HCEC 1CT (cell line): ENCODE measurements at regions not wholly inside any gene's neighbourhood (a gene's known extent, or its start where the extent isn't known, plus 50 kb on each side); places are given as distances from the start of the nearest gene placed in this dataset.

Source experiments
- DNase-seq: peaks from one replicate; pipeline ENCODE4 v3.0.0-alpha.2; 2017

DNA sequence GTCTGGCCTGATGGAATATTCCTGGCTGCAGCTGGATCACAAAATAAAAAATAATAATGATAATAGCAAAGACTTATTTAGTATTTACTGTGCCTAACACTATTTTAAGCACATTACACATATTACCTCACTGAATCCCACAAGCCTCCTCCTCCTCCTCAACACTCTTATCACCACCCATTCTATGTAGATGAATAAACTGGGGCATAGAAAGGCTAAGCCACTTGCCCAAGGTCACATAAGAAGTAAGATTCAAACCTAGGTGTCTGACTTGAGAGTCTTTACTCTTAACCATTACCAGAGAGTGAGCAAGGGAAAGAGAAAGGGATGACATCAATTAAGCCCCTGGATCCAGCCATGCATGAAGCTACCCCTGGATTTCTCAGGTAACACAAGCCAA, 493.1 kb downstream of the SHQ1 start:
- no peak for DNase-seq

DNA sequence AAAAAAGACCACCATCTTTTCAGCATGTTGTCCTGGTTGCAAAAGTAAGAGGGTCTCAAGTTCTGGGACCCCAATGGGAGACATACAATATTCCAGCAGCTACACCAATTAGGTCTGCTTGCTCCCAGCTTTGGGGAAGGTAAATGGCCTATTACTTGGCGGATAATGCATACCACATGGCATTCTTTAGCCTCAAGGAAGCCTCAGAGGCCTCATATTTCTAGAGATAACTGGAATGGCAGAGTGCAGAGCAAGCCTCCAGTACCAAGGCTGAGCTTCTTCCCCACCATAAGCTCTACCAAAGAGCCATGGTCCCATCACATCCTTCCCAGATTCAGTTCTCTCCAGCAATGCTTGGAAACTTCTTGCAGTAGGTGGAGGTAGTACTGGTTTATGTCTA, 493.8 kb downstream of the SHQ1 start:
- no peak for DNase-seq

DNA sequence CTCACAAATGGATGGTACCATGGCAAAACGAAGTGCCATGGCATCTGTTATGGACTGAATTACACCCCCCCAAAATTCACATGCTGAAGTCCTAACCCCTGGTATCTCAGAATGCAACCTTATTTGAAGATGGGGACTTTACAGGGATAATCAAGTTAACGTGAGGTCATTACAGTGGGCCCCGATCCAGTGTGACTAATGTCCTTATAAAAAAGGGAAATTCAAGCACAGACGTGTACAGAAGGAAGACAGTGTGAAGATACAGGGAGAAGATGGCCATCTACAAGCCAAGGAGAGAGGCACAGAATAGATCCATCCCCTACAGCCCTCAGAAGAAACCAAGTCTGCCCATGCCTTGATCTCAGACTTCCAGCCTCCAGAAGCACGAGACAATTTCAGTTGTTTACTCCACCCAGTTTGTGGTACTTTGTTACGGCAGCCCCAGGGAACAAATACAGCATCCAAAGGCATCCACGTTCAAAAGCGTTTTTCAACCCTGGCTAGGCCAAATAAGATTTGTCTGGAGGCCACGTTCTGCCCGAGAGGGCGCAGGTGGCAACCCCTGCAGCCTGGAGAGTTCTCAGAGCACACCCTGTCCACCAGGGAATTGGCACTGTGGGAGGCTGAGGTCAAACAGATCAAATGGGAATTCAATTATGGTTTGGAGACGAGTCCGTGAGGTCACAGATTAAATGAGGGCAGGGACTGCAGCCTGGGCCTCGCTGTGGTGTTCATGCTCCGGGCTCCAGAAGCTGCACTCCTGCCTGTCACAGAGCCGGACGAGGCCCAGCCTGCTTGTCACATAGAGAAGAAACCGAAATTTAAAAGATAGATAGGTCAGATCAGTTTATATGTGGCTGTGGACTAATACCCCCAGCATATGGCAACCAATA, 494.8 kb downstream of the SHQ1 start:
- DNase-seq = no peak

DNA sequence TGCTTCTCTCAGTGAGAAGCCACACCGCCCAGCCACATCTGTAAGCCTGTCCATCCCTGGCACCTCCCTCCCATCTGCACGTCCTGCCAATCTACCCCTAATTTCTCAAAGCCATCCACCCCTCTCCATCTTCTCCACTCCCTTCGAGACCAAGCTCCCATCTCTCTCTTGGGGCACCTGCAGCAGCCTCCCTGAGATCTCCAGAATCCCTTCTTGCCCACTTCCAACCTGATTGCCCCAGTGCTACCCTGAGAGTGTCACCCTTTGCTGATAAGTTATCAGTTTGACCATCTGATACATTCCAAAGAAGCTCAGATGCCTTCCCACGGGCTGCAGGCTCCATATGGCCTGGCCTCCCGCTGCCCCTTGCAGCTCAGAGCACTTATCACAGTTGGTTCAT, 496.1 kb downstream of the SHQ1 start:
- no peak for DNase-seq

DNA sequence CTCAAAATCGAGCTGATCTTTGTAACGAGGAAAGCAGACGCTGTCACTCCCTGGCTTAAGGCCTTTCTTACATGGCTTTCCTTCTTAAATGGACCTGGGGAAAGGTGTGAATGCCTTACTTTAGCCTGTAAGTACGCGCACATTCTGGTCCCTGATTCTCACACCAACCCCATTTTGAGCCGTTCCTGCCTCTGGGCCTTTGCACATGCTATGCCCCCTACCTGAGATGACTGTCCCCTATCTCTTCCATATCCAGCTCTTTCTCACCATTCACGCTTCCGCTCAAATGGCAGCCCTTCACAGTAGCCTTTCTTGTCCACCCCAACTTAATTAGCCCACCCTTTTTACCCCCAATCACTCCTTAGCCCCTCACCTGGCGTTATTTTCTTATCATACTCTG, 496.7 kb downstream of the SHQ1 start:
- DNase-seq = no peak

DNA sequence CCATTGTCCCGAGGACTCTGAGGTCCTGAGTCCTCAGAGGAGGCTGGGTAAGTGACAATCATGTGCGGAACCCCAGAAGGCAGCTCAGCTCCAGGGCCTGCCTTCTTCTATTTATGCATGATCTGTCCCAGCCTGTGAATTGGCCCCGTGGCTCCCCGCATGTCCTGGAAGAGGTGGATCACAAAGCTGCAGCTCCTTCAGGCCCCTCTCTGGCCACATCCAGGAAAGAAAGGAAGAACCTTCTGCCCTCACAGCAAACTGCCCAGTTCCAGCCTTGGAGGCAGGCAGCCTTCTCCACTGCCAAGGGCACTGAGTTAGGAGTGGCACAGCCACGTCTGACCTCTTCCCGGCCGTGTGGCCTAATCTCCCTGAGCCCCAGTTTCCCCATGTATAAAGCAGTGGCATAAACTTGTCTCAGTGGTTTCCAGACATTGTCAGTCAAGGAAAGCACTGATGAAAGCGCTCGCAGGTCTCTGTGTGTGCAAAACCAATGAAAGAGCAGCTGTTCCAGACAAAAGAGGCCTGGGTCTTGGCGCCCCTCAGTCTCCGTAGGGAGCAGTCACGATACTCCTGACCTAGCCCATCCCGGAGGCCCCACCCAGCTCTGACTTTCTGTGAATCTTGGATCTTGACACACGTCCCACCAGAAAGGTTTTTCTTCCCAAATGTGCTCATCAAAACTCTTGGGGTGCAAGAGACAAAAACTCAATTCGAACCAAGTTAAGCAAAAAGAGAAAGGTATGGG, 497.3 kb downstream of the SHQ1 start:
- DNase-seq = no peak

DNA sequence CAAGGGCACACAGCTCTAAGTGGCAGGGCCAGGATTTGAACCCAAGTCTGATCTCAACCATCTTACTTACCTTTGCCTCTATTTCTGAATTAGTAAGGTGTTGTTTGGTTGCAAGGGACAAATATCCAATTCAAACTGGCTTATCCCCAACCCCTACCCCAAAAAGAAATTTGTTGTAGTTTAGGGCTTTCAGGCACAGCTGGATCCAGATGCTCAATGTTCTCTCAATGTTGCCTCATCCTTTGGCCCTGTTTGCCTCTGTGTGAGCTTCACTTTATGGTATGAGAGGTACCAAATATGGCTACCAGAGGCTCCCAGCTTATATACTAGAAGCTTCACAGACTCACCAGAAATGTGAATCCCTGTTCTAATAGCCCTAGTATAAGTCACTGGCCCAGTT, 499.9 kb downstream of the SHQ1 start:
- no peak for DNase-seq

DNA sequence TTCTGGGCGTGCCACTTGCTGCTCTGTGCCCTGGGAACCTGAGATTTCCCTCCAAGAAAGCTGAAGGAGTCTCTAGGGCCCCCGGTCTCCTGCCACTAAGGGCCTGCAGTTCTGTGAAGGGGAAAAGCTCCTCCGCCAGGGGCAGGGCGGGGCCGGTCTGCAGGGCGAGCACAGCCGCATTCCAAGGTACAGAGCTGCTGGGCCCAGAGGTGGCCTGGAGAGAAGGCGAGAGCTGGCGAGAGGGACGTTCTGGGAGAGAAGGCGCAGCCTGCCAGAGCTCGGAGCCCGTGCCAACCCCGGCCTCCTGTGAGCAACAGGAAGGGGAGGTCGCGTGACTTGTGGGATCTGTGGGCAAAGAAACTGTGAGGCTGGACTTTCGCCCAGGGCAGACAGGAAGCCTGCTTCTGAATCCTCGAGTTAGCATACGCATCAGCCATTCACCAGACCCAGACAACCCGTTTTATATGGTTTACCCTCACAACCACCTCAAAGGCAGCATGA, 500.4 kb downstream of the SHQ1 start:
- no peak for DNase-seq

DNA sequence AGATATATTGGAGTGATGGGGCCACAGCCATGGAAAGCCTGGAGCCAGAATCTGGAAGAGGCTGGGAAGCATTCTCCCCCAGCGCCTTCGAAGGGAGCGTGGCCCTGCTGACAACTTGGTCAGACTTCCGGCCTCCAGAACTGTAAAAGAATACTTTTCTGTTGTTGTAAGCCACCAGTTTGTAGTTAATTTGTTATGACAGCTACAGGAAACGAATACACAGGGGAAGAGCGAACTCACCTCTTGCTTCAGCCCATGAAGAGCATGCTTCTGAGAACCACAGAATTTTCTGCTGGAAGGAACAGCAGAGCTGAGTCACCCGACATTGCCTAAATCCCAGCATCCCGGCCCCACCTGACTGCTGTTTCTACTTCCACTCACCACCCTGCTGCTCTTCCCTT, 501.7 kb downstream of the SHQ1 start:
- DNase-seq = peak; percentile 91

DNA sequence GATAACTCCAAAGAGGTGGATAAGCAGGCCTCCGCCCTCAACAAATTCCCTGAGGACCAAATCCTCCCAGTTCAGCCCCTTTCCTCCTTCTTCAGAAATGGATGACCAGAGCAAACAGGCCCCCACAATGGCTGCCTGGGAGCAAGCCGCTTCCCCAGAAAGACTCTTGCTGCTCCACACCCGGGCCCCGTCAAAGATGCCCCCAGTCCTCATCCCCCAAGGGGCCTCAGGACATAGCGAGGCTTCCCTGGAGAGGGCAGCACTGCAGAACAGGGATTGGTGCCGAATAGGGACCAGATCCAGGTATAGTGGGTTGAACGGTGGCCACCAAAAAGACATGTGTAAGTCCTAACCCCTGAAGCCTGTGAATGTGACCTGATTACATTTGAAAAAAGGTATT, 502.3 kb downstream of the SHQ1 start:
- DNase-seq = no peak

DNA sequence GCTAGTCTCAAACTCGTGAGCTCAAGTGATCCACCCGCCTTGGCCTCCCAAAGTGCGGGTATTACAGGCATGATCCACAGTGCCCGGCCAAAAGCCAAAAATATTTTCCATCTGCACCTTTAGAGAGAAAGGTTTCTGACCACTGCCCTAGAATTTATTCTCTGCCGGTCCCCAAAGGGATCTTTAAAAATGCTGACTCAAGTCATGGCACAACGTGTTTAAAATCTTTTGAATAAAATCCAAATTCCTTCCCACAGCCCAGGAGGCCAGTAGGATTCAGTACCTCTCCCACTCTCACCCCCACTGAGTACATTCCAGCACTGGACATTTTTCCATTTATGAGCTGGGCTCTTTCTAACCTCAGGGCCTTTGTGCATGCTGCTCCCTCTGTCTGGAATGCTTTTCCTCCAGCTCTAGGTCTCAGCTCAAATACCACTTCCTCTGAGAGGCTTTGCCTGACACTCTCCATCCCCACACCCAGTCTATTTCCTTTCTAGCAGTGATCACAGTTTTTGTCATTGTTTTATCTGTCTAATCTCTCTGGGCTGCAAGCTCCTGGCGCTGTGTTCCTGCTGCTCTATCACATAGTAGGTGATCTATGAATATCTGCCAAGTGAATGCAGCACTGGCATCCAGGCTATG, 502.9 kb downstream of the SHQ1 start:
- DNase-seq = peak; percentile 24

DNA sequence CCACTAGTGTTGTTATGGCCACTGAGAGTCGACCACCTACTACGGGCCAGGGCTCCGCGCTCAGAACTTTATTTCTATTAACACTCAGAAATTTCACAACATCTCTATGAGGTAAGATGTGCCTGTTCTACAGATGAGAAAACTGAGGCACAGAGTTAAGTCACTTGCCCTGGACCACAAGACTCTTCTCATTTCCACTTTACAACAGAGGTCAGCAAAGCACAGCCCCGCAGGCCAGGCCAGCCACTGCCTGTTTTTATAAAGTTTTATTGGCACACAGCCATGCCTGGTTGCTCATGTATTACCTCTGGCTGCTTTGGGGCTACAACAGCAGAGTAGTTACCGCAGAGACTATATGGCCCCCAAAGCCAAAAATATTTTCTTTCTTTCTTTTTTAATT, 503.6 kb downstream of the SHQ1 start:
- DNase-seq = no peak

DNA sequence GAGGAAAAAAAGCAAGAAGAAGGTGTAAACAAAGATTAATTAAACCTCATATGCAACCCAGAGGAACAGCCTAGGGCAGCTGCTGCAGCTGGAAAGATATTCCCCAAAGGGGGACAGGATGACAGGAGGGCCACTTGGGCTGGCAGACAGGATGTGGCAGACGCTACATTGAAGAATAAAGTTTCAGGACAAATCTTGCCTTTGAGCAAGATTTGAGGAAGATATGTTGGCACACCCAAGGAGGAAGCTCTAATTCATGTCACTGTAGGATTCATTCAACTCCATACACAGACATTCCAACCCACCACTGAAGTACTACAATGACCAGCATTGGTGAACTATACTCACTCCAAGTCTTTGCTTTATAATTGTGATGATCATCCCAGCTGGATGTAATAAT, 504.0 kb downstream of the SHQ1 start:
- no peak for DNase-seq

DNA sequence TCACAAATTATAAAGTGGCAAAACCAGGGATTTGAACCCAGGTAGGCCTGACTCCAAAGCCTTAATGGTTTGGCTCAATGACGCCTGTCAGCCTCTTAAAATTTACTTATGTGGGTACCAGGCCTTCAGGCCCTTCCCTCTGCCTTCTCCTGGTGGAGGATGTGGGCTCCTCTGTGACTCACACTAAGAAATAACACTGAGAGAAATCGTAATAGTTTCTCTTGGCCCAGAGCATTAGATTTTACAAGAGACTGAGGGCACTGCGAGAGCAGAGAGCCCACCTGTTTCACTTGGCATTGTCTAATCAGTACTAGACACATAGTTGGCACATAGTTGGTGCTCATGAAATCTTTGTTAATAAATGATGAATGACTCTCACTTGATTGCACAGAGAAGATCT, 505.2 kb downstream of the SHQ1 start:
- peak; percentile 13 for DNase-seq

DNA sequence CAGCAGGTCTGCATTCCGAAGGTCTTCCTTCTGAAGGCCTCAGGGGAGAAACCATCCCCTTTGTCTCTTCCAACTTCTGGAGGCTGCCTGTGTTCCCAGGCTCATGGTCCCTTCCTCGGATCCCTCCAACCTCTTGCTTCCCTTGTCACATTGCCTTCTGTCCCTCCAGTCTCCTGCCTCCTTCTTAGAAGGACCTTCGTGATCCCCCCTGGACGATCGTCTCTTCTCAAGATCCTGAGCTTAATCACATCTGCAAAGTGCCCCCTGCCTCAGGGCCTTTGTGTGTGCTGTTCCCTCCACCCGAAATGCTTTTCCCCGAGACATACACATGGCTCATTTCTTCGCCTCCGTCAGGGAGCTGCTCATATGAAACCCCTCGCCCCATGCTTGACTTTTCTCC, 505.8 kb downstream of the SHQ1 start:
- DNase-seq = no peak

DNA sequence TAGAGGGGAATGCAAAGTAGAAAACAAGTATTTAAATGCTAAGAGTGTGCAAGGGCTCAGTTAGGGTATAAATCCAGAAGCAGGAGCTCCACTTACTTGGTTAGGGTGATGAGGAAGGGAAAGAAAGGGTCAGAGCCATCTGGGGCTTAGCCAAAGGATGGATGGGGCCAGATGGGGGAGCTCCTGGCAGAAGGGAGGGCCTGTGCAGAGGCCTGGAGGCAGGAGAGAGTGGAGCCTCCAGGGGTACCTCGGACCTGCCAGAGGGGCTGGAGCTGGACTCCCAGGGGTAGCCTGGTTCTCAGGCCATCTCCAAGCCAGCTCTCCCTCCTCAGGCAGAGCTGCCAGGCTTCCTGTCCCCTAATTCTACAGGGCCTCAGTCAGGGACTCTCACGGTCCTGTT, 506.3 kb downstream of the SHQ1 start:
- DNase-seq = no peak

DNA sequence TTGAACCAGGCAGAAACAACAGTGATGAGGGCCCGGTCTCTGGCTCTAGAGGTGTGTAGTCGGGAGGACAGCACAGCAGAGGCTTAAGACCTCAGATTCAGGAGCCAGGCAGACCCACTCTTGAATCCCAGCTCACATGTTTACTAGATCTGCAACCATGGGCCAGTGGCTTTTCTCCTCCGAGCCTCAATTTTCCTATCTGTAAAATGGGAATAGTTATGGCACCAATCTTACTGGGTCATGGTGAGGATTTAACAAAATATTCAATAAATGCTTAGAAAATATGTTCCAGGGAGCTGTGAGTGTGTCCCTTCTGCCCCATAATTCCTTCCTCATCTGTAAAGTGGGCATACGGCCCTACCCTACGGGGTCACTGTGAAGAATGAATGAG, 506.9 kb downstream of the SHQ1 start:
- no peak for DNase-seq

DNA sequence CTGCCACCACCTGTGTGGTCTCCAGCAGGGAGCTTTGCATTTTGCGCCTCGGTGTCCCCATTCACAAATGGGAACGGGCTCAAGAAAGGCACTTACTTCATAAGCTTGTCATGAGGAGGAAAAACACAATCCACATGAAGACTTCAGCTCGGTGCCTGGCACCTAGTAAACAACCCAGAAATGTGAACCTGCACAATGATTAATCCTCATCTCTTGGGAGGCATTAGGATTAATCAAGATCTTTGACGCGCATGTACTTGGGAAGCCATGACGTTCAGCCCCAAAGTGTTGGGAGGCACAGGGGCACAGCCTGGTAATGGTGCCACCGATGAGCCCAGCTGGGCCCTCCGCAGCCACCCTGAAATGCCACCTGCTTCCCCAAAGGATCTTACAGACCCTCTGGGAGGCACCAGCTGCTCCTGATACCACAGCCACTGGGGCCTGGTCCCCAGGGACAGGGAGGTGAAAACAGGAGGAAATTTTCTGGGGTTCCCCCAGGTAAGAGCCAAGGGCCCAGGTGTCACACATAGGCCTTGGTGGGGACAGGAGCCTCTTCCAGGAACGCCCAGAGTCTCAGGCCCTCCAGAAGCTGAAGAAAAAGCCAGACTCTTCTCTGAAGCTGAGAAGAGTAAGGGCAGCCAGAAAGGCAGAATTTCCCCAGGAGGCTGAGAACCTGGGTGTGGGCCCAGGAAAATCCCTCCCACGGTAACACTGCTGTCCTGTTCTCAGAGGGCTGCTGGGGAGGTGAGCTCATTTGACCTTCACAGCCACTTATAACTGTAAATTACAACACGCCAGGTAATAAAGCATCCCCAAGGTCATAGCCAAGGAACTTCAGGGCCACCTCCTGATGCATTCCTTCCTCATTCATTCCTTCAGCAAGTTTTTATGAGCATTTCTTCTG, 507.5 kb downstream of the SHQ1 start:
- no peak for DNase-seq

DNA sequence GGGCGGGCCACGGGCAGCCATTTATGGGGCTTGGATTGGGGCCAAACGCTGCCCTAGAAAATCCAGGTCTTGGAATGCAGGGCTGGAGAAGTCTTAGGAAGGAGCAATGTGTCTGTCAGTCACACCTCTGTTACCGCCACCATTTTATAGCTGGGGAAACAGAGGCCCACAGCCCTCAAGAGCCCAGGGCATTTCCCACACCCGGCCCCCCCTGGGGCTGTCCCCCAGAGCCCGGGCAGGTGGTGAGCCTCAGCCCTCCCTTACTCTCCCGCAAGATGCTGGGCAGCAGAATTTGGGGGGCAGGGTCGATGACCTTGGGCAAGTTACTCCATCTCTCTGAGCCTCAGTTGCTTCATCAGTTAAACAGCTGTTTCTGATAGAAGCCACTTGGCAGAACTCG, 508.2 kb downstream of the SHQ1 start:
- DNase-seq = no peak

DNA sequence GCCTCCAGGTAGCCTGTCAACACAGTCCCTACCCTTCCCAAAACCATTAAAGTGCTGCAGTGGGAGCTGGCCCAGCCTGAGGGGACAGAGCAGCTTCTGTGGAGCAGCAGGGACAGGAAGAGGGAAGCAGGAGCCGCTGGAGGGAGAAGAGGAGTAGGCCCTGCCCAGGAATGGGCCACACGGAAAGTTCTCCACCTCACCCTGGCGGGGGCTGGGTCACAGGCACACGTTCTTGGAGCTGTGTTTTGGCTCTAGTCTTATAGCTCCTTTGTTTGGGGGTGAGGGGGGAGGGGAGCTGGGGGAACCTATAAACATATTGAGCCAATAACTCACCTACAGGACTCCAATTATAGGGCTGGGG, 508.6 kb downstream of the SHQ1 start:
- no peak for DNase-seq

DNA sequence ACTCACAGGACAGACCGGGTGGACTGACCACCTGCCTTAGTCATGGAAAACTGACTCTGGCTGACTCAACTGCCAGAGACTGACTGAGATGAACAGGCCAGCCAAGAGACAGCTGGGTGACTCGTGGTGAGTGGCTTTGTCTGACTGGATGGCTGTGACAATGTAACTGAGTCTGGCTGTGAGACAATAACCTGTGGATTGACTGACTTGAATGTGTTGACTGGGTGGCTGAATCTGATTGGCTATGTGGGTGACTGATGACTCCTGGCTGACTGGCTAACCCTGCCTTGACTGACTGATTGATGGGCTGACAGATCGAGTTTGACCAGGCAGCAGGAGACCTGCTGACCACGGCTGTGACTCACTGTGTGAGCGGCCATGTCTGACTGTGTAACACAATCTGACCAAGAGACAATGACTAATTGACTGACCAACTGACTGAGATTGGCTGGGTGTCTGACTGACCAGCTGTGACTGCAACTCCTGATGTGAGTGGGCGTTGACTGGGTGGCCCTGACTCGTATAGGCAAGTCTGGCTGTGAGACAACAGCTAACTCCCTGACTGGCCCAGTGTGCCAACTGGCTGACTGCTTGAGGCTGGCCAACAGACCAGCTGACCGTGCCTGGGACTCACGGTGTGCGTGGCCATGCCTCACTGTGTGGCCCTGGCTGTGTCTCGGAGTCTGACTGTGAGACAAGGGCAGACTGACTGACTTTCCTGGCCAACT, 509.1 kb downstream of the SHQ1 start:
- peak; percentile 98 for DNase-seq
